HEK293T (cell line): ENCODE measurements at regions not wholly inside any gene's neighbourhood (a gene's known extent, or its start where the extent isn't known, plus 50 kb on each side); places are given as distances from the start of the nearest gene placed in this dataset.
"Not testable (repeated sequence)": the region's sequence is repeated elsewhere in the genome, so short reads cannot be mapped to it uniquely, and the experiment has no call there.

Experiments used
- CTCF ChIA-PET: fragments of 350-600 bp; formaldehyde crosslinking; extraction: SDS; loops from one replicate; lab custom pipeline; 2021; ENCODE audit warnings: antibody characterized with exemption, inconsistent platforms; lab: Yijun Ruan, JAX
- POLR2A ChIA-PET: fragments of 350-600 bp; formaldehyde crosslinking; extraction: SDS; loops from one replicate; lab custom pipeline; 2020; ENCODE audit warnings: antibody characterized with exemption, inconsistent platforms; lab: Yijun Ruan, JAX
- DNase-seq: peaks from one replicate; pipeline ENCODE4 v3.0.0; 2012; ENCODE audit warnings: mixed read lengths; ENCODE audit errors: extremely low spot score
- ARNT ChIP-seq: fragments of 450-650 bp; IDR thresholded peaks from 2 replicates; pipeline ENCODE4 v1.6.1; 2017; ENCODE audit warnings: mild to moderate bottlenecking
- BHLHE40 ChIP-seq: fragments of 450-650 bp; IDR thresholded peaks from 2 replicates; pipeline ENCODE4 v1.6.1; 2016; ENCODE audit warnings: mild to moderate bottlenecking, moderate library complexity, borderline replicate concordance
- CTBP1 ChIP-seq: fragments of 450-650 bp; IDR thresholded peaks from 2 replicates; pipeline ENCODE4 v1.6.1; 2016; ENCODE audit warnings: borderline replicate concordance
- ELF4 ChIP-seq: fragments of 450-650 bp; IDR thresholded peaks from 2 replicates; pipeline ENCODE4 v1.6.1; 2017; ENCODE audit warnings: antibody characterized with exemption
- FOXA1 ChIP-seq: fragments of 450-650 bp; IDR thresholded peaks from 2 replicates; pipeline ENCODE4 v1.6.1; 2016; ENCODE audit warnings: mild to moderate bottlenecking
- FOXK2 ChIP-seq: fragments of 450-650 bp; IDR thresholded peaks from 2 replicates; pipeline ENCODE4 v1.6.1; 2016; ENCODE audit warnings: mild to moderate bottlenecking
- FOXM1 ChIP-seq: fragments of 450-650 bp; IDR thresholded peaks from 2 replicates; pipeline ENCODE4 v1.6.1; 2017; ENCODE audit warnings: mild to moderate bottlenecking, borderline replicate concordance
- HDGF ChIP-seq: fragments of 450-650 bp; IDR thresholded peaks from 2 replicates; pipeline ENCODE4 v1.6.1; 2017; ENCODE audit warnings: antibody characterized with exemption, borderline replicate concordance
- L3MBTL2 ChIP-seq: fragments of 450-650 bp; conservative IDR thresholded peaks from 2 replicates; pipeline ENCODE4 v1.6.1; 2016; ENCODE audit warnings: mild to moderate bottlenecking
- LEF1 ChIP-seq: fragments of 450-650 bp; IDR thresholded peaks from 2 replicates; pipeline ENCODE4 v1.6.1; 2017; ENCODE audit warnings: mild to moderate bottlenecking, borderline replicate concordance
- NFRKB ChIP-seq: fragments of 450-650 bp; IDR thresholded peaks from 2 replicates; pipeline ENCODE4 v1.6.1; 2016; ENCODE audit warnings: mild to moderate bottlenecking, moderate library complexity
- PKNOX1 ChIP-seq: fragments of 450-650 bp; IDR thresholded peaks from 2 replicates; pipeline ENCODE4 v1.6.1; 2016
- SP1 ChIP-seq: fragments of 450-650 bp; IDR thresholded peaks from 2 replicates; pipeline ENCODE4 v1.6.1; 2017
- SUZ12 ChIP-seq: fragments of 450-650 bp; IDR thresholded peaks from 2 replicates; pipeline ENCODE4 v1.6.1; 2016; ENCODE audit warnings: mild to moderate bottlenecking
- TARDBP ChIP-seq: fragments of 450-650 bp; IDR thresholded peaks from 2 replicates; pipeline ENCODE4 v1.6.1; 2016
- ZNF384 ChIP-seq: fragments of 450-650 bp; IDR thresholded peaks from 2 replicates; pipeline ENCODE4 v1.6.1; 2016

- no peak for TF ChIP-seq HDGF
- no peak for TF ChIP-seq ELF4
- no peak for TF ChIP-seq L3MBTL2
- no peak for DNase-seq
- ChIA-PET POLR2A (no interaction called here), CTCF (no interaction called here)
These were observed 70.6 kb downstream of the FOXL3 start for GRCh38 chr7:360454-361100.

- CTCF ChIA-PET, POLR2A ChIA-PET, DNase-seq: not testable (repeated sequence)
These were observed 71.2 kb downstream of the FOXL3 start for GRCh38 chr7:361182-361581.

- CTCF ChIA-PET = no interaction called here
- POLR2A ChIA-PET = no interaction called here
- TF ChIP-seq FOXK2 = no peak
- TF ChIP-seq NFRKB = no peak
- no peak for TF ChIP-seq ARNT
- no peak for TF ChIP-seq HDGF
- no peak for TF ChIP-seq ELF4
- TF ChIP-seq TARDBP = no peak
- TF ChIP-seq FOXM1 = no peak
- no peak for TF ChIP-seq FOXA1
- no peak for DNase-seq
These were observed 71.9 kb downstream of the FOXL3 start for GRCh38 chr7:361680-362401.

- no peak for TF ChIP-seq HDGF
- TF ChIP-seq TARDBP = no peak
- no peak for TF ChIP-seq NFRKB
- no peak for TF ChIP-seq L3MBTL2
- TF ChIP-seq SUZ12 = no peak
- TF ChIP-seq FOXA1 = no peak
- TF ChIP-seq ELF4 = no peak
- TF ChIP-seq CTBP1 = no peak
- TF ChIP-seq FOXK2 = no peak
- no peak for DNase-seq
- ChIA-PET POLR2A (no interaction called here), CTCF (interaction anchor here (0.6 kb wide), 1 partner anchor 17 kb away, joined by 3 read pairs; no protein-coding TSS in a partner anchor)
These were observed 72.6 kb downstream of the FOXL3 start for GRCh38 chr7:362402-363096.

- CTCF ChIA-PET = no interaction called here
- POLR2A ChIA-PET = no interaction called here
- TF ChIP-seq PKNOX1 (no peak), SP1 (no peak), LEF1 (no peak), ARNT (no peak), HDGF (no peak), FOXA1 (no peak), BHLHE40 (no peak), FOXK2 (no peak), ZNF384 (no peak), CTBP1 (no peak), TARDBP (no peak), NFRKB (no peak), FOXM1 (no peak), ELF4 (no peak), SUZ12 (no peak)
These were observed 73.7 kb downstream of the FOXL3 start for GRCh38 chr7:363626-364025.

GRCh38 chr7:364536-364935, 74.6 kb downstream of the FOXL3 start:
- POLR2A ChIA-PET = no interaction called here
- TF ChIP-seq ARNT (no peak), PKNOX1 (no peak), FOXM1 (no peak), HDGF (no peak), BHLHE40 (no peak), L3MBTL2 (no peak), SUZ12 (no peak), NFRKB (no peak), CTBP1 (no peak), FOXA1 (no peak), LEF1 (no peak), SP1 (no peak), ELF4 (no peak), FOXK2 (no peak), TARDBP (no peak)
- DNase-seq = no peak
- CTCF ChIA-PET = no interaction called here

More at GRCh38 chr7:363626-364025, 73.7 kb downstream of the FOXL3 start:
- DNase-seq = no peak

GRCh38 chr7:365593-365992, 75.6 kb downstream of the FOXL3 start:
- POLR2A ChIA-PET = no interaction called here
- CTCF ChIA-PET = no interaction called here
- TF ChIP-seq FOXK2 (no peak), SUZ12 (no peak), L3MBTL2 (no peak), BHLHE40 (no peak), HDGF (no peak)
- DNase-seq = no peak
